Fibroblast of lung (primary cell): ENCODE measurements at regions not wholly inside any gene's neighbourhood (a gene's known extent, or its start where the extent isn't known, plus 50 kb on each side); places are given as distances from the start of the nearest gene placed in this dataset.

Experiments used
- CTCF ChIP-seq, 2 donors: IDR thresholded peaks in 1 of 2; conservative IDR thresholded peaks in 1 of 2; 1 replicate in 1 of 2; 2 replicates in 1 of 2; pipeline ENCODE4 v1.5.1; 2011 to 2012; ENCODE audit warnings: low read length in 2 of 2, control low read depth in 1 of 2, inconsistent platforms in 1 of 2, low read depth in 1 of 2, mild to moderate bottlenecking in 1 of 2
- EZH2 ChIP-seq: IDR thresholded peaks from 2 replicates; pipeline ENCODE4 v1.5.1; 2012; ENCODE audit warnings: low read length, control low read depth, mild to moderate bottlenecking; ENCODE audit errors: missing control alignments

GRCh38 chr2:57049273-57049672, 865.5 kb downstream of the CCDC85A start:
- TF ChIP-seq CTCF (conservative IDR thresholded peaks at IDR 0.05 in 1 of 2, IDR thresholded peaks at IDR 0.05 in 1 of 2; ENCODE audit: low read depth in 1 of 2, low read length in 2 of 2) = no peak
- TF ChIP-seq EZH2 = no peak
